ENCODE measurements at regions not wholly inside any gene's neighbourhood (a gene's known extent, or its start where the extent isn't known, plus 50 kb on each side); places are given as distances from the start of the nearest gene placed in this dataset.

DNA sequence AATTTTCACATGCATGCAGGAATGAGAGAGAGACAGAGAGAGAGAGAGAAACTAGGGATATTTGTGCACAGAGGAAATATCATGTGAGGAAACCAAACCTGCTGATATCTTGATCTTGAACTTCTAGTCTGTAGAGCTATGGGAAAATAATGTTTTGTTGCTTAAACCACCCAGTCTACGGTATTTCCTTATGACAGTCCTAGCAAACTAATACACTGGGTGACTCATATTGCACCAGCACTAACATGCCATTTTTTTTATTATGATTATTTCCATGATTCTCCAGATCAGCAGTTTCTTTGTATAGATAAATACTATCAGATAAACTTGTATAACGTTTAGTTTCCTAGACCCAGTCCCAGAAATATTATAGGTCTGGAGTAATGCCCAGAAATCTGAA, 1259.0 kb downstream of the ZPLD1 start:
- DNase-seq, result no peak

DNA sequence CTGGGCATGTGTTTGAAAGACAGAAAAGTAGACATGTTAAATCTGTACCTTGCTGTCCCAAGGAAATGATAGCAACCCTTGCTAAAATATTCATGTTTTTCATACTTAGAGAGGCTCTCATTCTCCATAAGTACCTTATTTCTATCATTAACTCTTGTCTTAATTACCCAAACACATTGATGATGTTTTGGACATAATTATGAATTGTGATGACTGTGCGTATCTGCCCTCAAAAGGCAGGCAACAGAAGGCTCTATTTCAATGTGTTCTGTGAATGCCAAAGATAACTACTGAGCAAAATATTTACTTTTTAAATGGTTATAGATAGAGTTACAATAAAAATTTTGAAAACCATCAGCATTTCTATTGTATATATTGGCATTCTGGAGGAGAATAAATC, 1263.8 kb downstream of the ZPLD1 start:
- DNase-seq, result no peak

DNA sequence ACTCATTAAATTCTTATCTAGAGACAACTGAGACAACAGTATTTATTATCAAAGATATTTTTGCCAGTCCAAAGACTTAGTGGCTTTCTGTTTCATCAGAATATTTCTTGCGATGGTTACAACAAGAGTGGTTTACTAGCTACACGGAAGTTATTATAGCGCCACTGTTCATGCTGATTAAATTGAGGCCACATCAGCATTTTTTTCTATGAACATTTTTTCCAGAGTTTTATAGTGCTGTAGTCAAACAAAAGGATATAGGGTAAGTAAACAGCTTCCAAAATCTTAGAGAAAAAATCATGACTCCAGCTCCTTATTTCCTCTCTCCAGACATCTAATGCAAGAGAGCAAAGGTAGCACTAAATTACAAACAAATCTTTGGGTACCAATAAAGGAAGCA, 1264.4 kb downstream of the ZPLD1 start:
- no peak for DNase-seq

DNA sequence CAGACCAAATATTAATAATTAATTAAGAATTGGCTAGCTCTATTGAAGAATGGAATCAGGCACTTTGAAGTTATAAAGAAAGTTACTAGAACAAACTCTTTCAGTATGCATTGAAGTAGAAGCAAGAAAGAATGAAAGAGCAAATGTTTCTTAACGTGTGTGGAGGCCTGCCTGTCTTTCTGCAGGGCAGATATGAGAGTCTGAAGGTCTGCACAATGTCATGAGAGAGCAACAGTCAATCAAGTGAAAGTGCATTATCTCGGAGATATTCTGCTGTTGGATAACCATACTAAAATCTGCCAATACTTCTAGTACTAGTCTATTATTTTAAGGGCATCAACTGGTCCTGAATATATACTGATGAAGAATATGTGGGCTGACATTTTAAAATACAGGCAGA, 1270.8 kb downstream of the ZPLD1 start:
- no peak for DNase-seq

DNA sequence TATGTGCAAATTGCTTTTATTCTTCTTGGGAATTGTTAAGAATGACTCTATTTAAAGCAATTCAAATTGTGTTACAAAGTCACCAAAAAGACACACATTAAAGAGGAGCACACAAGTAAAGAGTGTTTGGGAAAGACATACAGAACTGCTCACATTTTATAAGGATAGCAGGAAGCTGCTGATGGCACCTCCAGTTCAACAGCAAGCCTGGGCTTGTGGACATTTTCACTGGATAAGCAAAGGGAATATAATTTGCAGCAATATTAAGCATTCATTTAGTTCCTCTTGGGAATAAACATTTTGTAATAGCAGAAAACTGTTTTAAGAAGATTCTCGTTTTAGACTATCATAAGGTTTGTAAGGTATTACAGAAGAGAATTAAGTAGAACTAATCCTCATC, 1271.9 kb downstream of the ZPLD1 start:
- no peak for DNase-seq

DNA sequence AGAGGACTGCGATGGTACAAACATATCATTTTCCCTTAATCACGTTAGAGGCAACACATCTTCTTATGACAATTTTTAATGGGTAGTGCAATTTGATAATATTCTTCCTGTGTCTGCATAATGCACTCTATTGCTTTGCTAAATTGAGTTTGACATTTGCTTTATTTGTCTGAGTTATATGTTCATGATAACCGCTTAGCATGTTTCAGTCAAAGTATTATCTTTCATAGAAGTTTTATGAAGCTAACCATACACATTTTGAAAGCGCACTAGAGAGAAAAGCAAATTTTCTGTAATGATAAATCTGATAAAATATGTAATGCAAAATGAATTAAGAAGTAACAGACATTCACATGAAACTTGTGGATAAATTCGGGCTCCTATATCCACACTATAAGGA, 1276.9 kb downstream of the ZPLD1 start:
- no peak for DNase-seq

DNA sequence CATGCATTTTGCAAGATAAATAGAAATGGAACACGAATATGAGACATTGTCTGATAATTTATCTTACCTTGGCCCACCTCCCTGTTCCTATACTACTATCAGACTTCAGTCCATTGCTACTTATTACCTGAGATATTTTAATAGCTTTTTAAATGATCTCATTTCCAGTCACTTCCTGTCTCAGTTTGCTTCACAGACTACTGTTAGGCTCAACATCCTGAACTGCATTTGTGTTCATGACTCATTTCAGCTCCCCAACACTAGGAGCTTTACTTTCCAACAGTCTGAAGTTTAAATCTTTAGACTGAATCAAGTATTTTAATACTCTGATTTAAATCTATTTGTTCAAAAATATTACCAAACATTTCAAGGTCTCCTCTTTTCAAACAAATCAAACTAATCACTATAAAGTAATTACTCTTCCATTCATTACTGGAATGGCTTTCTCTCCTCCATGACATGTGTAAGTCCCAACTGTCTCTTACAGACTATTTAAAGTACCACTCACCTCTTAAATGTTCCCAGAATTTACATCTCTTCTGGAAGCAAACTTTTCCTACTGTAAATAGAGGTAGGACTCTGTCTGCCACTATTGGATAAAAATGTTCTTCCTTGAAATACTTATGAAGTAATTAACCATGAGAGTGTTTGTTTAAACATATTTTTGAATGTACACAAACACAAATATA, 1277.6 kb downstream of the ZPLD1 start:
- DNase-seq, result no peak

DNA sequence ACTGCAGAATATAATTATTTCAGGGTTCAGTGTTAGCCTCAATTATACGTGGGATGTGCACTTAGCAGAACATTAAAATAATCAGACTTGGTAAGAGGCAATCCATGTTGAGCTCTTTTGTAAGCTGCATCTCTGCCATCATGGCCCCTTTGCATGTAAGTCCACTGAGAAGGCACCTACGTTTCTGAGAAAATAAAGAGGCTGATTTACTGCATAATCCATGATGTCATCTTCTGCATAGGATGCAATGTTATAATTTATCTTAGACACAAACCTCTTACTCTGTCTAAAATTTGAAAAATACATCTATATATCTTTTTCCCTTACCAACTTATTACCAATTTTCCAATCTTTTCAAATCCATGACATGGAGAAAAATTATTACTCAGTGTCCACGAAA, 1294.7 kb downstream of the ZPLD1 start:
- DNase-seq, result no peak

DNA sequence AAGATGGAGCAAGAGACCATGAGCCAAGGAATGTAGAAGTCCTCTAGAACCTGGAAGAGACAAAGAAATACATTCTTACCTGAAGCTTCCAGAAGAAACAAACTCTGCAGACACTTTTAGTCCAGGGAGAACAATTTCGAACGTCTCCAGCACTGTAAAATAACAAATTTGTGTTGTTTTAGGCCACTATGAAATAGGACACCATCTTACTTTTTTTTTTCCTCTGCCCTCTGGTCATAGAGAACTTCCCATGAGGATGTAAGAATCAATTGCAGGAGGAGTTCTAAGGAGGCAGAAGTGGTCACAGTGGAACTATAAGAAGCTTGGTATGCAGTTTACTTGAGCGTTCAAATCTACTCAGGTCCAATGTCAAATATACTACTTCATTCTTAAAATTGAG, 1295.9 kb downstream of the ZPLD1 start:
- DNase-seq, result no peak

DNA sequence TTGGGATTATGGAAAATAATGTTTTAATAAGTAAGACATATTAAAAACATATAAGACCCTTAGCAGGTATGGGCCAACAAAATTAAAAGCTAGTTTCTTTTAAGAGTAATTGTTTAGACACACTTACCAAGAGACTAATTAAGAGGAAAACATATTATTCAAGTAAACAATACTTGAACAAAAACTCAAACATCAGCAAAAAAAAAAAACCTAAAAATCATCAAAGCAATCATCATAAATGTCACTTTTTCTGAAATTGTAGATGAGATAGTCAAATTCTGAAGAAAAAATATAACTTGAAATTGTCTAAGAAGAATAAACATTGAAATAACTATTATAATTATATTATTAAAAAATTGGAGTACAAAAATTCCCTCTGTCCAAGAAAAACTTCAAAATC, 1318.2 kb downstream of the ZPLD1 start:
- DNase-seq, result no peak

DNA sequence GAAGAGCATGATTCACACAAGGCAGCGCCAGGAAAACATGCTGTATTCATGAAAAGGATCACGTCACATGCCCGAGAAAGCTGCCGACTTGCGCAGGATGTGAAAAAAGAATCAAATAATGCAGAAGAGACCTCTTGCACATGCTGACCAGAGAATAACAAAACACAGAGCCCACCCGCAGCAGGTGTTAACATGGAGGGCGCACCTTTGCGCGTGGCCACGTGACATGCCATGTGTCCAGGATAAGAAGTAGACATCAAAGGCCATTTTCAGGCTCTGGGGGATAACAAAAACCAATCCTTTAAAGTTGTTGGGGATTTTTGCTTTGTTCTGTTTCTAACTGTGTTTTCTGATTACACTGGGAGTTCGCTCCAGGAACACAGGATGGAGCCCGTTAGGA, 1332.8 kb downstream of the ZPLD1 start:
- no peak for DNase-seq

DNA sequence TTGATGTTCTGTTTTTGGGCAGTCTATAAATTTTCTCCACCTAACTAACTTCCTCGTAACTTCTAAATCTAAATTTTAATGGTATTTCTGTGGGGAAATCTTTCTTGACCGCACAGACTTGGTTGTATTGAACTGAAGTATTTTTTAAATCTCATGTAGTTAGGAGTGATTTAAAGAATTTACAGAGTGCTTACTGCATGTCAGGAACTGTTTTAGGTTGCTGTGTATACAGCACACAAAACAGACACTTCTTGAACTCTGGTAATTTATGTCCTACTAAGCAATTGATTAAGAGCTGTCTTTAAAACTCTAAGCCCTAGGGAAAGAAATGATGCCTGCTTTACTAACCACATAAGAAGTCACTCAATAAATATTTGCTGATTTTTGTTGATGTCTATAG, 1350.2 kb downstream of the ZPLD1 start:
- no peak for DNase-seq

DNA sequence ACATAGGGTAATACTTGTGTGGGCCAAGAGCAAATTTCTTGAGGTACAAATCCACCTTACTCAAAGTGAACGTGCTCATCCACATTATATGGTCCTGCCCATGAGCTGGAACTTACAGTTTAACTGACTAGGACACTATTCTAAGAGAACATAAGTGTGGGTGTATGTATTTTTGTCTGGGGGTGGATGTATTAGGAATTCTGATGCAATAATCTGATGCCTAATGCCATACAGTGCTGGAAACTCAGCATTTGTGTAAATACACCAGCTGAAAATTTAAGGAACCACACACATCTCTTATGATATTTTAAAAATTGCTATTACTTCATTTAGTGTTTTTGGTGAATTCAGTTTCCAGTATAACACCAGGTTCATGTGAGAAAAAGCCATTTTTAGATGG, 1350.7 kb downstream of the ZPLD1 start:
- DNase-seq, result no peak

DNA sequence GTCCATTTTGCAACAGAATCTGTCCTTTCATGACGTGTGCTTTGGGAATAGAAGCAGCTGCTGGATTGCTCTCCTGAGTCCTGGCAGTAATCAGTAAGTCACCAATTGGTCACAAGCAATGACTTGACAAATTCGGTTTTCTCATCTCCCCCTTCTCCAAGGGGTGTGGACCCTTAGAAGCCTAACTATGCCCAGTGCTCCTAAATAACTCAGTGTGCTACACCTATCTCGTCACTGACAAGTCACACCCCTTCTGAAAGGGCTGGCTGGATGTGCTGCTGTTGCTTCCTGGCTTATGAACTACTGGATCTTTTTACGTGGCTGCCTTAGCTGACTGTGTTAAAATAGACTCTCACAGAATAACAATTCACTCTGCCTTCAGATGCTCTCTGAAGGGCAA, 1351.5 kb downstream of the ZPLD1 start:
- DNase-seq, result no peak

DNA sequence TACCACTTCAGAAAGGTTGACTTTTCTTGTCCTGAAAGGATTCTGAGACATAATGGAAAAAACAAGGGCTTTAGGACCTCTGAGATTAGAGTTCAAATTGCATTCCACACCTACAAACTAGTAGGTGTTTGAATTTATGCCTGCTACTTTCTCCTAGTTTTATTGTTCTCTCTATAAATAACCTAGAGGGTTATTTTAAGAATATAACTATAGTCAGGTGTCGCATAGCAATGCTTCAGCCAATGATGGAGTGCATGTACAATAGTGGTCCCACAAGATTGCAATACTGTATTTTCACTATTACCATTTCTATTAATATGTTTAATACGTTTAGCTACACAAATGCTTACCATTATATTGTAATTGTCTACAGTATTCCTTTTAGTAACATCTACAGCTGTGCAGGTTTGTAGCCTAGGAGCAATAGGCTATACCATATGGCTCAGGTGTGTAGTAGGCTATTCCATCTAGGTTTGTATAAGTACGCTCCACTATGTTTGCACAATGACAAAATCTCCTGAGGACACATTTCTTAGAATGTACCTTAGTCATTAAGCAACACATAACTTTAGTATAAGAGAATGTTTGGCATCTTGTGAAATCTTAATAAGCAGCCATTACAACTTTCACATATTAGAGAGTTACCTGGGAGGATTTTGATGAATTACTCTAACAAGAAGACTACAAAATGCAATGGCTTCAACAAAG, 1352.5 kb downstream of the ZPLD1 start:
- DNase-seq, result no peak

DNA sequence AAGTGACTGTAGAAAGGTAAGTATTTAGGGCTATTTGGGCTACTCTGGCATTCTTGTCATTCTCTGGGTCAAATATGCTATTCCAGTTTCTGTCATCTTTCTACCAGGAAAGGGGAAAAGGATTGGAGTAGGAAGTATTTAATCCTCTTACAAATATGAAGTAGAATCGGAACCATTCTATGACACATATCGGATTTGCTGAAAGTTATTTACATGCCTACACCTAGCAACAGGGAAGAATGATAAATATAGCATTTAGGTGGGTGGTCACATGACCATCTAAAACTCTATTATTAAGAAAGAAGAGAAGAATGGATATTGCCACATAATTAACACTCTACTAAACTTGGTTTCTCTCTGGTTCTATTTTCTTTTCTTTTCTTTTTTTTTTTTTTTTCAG, 1353.1 kb downstream of the ZPLD1 start:
- DNase-seq, result no peak

DNA sequence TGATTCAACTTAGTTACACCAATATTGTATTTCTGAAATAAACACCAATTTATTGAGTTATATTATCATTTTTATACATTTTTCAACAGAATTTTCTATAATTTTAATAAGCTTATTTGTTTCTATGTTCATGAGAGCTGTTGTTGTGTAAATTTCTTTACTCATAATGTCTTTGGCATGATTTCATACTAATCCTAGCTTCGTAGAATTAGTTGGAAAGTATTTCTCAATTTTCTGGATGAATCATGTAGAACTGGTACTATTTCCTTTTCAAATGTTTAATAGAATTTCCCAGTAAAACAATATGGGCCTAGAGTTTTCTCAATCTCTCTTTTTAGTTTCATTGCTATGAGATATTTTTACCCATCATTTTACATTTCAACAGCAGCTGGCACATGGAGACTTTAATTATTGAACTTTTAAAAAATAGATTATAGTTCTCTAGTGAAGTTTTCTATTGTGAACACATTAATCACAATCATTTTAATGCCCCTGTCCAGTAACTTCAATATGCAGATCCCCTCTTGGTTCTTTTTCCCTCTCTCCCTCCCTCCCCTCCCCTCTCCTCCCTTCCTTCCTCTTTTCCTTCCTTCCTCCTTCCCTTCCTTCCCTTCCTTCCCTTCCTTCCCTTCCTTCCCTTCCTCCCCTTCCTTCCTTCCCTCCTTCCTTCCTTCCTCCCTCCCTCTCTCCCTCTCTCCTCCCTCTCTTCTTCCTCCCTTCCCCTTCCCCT, 1357.1 kb downstream of the ZPLD1 start:
- no peak for DNase-seq

DNA sequence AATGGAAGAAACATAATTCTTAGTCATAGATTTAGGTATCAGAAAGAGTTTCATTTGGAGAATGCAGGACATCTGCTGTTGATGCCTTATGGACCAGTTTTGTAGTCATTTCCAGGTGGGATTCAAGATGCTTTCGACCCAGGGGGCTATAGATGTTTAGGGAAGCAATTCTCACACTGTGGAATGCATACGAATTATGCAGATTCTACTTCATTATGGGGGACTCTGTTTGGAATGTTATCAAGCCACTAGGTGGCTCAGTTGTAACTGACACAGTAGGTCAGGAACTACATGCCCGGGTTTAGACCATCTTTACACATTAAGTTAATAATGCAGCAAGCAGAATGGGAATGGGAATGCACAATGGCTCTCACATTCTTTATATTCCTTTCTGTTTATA, 1359.8 kb downstream of the ZPLD1 start:
- DNase-seq, result no peak

DNA sequence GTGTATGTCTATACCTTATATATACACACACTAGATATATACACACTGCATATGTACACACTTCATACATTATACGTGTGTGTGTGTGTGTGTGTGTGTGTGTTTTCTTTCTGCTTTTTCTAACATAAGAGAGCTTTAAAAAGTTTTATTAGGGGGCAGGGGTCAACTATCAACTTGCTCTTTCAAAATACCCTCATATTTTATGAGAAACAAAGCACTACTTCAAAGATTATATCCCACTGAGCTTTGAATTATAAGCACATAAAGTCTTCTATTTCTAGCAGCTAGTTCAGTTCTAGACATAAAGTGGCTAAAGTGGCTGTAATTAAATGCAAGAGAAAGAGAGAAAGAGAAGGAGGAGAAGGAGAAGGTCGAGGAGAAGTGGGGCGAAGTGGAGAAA, 1361.3 kb downstream of the ZPLD1 start:
- DNase-seq, result no peak

DNA sequence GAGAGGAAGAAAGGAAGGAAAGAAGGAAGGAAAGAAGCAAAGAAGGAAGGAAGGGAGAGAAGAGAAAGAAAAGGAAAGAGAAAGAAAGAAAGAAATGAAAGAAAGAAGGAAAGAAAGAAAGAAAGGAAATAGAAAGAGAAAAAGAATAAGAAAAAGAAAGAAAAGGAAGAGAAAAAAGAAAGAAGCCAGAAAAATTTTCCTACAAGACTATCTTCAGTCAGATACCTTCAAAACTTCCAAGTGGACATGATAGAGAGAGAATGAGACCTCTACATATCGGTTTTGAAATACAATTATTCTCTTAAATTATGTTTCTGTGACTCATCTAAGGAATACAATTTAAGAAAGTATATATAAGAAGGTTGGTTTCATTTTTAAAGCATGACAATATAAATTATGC, 1369.0 kb downstream of the ZPLD1 start:
- DNase-seq, result no peak

DNA sequence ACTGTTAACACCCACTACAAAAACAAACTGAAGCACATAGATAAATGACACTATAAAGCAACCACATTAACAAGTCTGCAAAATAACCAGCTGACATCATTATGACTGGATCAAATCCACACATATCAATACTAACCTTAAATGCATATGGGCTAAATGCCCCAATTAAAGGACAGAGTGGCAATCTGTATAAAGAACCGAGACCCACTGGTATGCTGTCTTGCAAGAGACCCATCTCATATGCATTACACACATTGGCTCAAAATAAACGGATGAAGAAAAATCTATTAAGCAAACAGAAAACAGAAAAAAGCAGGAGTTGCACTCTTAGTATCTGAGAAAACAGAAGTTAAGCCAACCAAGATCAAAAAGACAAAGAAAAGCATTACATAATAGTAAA, 1375.4 kb downstream of the ZPLD1 start:
- DNase-seq, result no peak

DNA sequence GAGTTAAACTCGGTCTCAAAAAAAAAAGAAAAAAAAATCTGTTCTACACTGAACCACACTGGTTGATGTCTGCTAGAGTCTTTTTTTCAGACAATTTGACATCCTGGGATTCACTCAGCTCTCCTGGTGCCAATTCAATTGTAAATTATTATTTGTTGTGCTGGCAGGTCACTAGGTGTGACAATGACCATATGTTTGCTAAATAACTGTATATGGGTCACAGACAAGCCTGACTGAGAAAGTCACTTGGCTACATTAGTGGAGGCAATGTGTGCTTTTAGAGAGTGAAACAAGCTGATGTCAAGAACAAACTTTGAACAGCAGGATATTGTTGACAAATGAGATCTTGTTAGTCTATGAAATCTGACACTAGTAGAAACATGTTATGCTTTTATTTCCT, 1379.1 kb downstream of the ZPLD1 start:
- no peak for DNase-seq

DNA sequence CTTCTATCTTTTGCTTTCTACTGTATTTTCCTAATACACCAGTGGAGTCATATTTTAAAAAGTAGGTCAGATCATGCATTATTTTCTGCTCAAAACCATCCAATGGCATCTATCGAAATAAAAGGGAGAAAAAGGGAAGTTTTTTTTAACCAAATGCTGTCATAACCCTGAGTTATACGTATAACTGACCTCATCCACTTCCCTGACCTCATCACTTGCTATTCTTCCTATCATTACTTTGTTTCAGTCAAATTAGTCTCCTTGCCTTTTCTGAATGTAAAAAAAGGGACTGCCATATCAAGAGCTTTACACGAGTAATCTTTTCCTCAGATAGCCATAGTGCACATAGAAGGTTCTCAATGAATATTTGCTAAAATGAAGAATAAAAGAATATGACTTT, 1383.6 kb downstream of the ZPLD1 start:
- no peak for DNase-seq

DNA sequence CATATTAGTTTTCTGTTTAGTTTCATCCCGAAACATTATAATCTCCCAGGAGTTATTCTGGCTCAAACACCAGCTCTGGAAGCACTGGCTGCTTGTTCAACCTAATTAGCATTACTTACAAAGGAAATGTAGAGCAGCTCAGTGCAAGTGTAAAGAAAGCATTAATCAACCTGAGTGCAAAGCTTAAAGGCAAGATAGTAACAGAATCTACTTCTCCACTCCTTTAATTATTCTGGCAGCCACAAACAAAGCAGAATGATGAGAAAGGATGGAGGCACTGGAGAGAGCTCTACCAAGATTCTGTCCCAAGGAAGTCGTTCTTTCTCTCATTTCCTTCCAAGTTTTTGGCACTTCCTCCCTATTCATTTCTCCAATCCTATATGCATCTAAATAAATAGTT, 1384.0 kb downstream of the ZPLD1 start:
- no peak for DNase-seq

Measured in NCI-H1092 (cell line).